ENCODE measurements at regions not wholly inside any gene's neighbourhood (a gene's known extent, or its start where the extent isn't known, plus 50 kb on each side); places are given as distances from the start of the nearest gene placed in this dataset.

- TF ChIP-seq CTCF (IDR thresholded peaks at IDR 0.05) (no peak), EP300 (IDR thresholded peaks at IDR 0.05) (no peak)
Observed at GRCh38 chr10:36581237-36581636, 544.2 kb upstream of the ANKRD30A start.
